HCT116 (cell line): ENCODE measurements at regions not wholly inside any gene's neighbourhood (a gene's known extent, or its start where the extent isn't known, plus 50 kb on each side); places are given as distances from the start of the nearest gene placed in this dataset.

Source experiments
- ATF3 ChIP-seq: IDR thresholded peaks from 2 replicates; pipeline ENCODE4 v1.6.1; 2012
- EZH2 ChIP-seq: fragments of 200-600 bp; sonication (generic); IDR thresholded peaks from 2 replicates; pipeline ENCODE4 v1.6.1; 2017; ENCODE audit warnings: antibody characterized with exemption, mixed run types
- JUND ChIP-seq: IDR thresholded peaks from 2 replicates; pipeline ENCODE4 v1.6.1; 2012
- POLR2A ChIP-seq: IDR thresholded peaks from 2 replicates; pipeline ENCODE4 v1.7.0; 2011; ENCODE audit warnings: borderline replicate concordance; ENCODE audit not compliant: insufficient read depth, insufficient read length; ENCODE audit errors: extremely low read depth
- POLR2AphosphoS5 ChIP-seq: IDR thresholded peaks from 2 replicates; pipeline ENCODE4 v1.6.1; 2011; ENCODE audit warnings: mild to moderate bottlenecking, low read depth, low read length, moderate library complexity
- RAD21 ChIP-seq: IDR thresholded peaks from 2 replicates; pipeline ENCODE4 v1.6.1; 2012; ENCODE audit warnings: low read depth, mild to moderate bottlenecking
- REST ChIP-seq: IDR thresholded peaks from 2 replicates; pipeline ENCODE4 v1.6.1; 2012; ENCODE audit warnings: low read depth
- SIN3A ChIP-seq: IDR thresholded peaks from 2 replicates; pipeline ENCODE4 v1.6.1; 2012; ENCODE audit warnings: low read depth
- YY1 ChIP-seq: IDR thresholded peaks from 2 replicates; pipeline ENCODE4 v1.6.1; 2011; ENCODE audit warnings: low read length, low read depth, moderate library complexity, mild to moderate bottlenecking; ENCODE audit not compliant: insufficient replicate concordance; ENCODE audit errors: extremely low read depth
- TF ChIP-seq, protein P1 (sequence below), 3 experiments: fragments of 200-600 bp in 1 of 3; sonication (generic) in 1 of 3; IDR thresholded peaks in 2 of 3; conservative IDR thresholded peaks in 1 of 3; 2 replicates each; pipeline ENCODE4 v1.5.1; 2012 to 2017; ENCODE audit warnings: low read depth in 2 of 3, low read length in 2 of 3, antibody characterized with exemption in 1 of 3, borderline replicate concordance in 1 of 3, control low read depth in 1 of 3, mild to moderate bottlenecking in 1 of 3, mixed read lengths in 1 of 3, mixed run types in 1 of 3, moderate library complexity in 1 of 3; ENCODE audit not compliant: insufficient read depth in 1 of 3
- TF ChIP-seq, protein P2 (sequence below): IDR thresholded peaks from 2 replicates; pipeline ENCODE4 v1.6.1; 2012

GRCh38 chrX:9341291-9342201, 123.3 kb upstream of the TBL1X start:
- TF ChIP-seq REST (no peak), POLR2AphosphoS5 (no peak), POLR2A (no peak), JUND (no peak), EZH2 (no peak), RAD21 (no peak), ATF3 (no peak), YY1 (no peak), SIN3A (no peak)
- TF ChIP-seq, protein P1, sequence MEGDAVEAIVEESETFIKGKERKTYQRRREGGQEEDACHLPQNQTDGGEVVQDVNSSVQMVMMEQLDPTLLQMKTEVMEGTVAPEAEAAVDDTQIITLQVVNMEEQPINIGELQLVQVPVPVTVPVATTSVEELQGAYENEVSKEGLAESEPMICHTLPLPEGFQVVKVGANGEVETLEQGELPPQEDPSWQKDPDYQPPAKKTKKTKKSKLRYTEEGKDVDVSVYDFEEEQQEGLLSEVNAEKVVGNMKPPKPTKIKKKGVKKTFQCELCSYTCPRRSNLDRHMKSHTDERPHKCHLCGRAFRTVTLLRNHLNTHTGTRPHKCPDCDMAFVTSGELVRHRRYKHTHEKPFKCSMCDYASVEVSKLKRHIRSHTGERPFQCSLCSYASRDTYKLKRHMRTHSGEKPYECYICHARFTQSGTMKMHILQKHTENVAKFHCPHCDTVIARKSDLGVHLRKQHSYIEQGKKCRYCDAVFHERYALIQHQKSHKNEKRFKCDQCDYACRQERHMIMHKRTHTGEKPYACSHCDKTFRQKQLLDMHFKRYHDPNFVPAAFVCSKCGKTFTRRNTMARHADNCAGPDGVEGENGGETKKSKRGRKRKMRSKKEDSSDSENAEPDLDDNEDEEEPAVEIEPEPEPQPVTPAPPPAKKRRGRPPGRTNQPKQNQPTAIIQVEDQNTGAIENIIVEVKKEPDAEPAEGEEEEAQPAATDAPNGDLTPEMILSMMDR (IDR thresholded peaks at IDR 0.05 in 2 of 3, conservative IDR thresholded peaks at IDR 0.05 in 1 of 3; ENCODE audit: borderline replicate concordance in 1 of 3, insufficient read depth in 1 of 3, low read depth in 2 of 3, low read length in 2 of 3), result no peak
- TF ChIP-seq, protein P2, sequence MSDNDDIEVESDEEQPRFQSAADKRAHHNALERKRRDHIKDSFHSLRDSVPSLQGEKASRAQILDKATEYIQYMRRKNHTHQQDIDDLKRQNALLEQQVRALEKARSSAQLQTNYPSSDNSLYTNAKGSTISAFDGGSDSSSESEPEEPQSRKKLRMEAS, result no peak
